Trophoblast cell (in vitro differentiated cells and primary cell): ENCODE measurements at regions not wholly inside any gene's neighbourhood (a gene's known extent, or its start where the extent isn't known, plus 50 kb on each side); places are given as distances from the start of the nearest gene placed in this dataset.

ENCODE experiments used
- DNase-seq, 2 donors: peaks; one replicate each; pipeline ENCODE4 v3.0.0-alpha.2; 2016
- H2AFZ ChIP-seq: 2 replicates; pipeline ENCODE4 v1.6.1; 2013; ENCODE audit warnings: low read length, moderate library complexity, mild to moderate bottlenecking; ENCODE audit not compliant: insufficient read depth, poor library complexity
- H2AK5ac ChIP-seq: 2 replicates; pipeline ENCODE4 v1.6.1; 2013; ENCODE audit warnings: mild to moderate bottlenecking, low read length
- H2BK120ac ChIP-seq: 2 replicates; pipeline ENCODE4 v1.6.1; 2013; ENCODE audit warnings: low read length, mild to moderate bottlenecking, moderate library complexity; ENCODE audit not compliant: insufficient read depth, poor library complexity
- H2BK12ac ChIP-seq: 2 replicates; pipeline ENCODE4 v1.6.1; 2013; ENCODE audit warnings: mild to moderate bottlenecking, low read length, moderate library complexity
- H2BK5ac ChIP-seq: 2 replicates; pipeline ENCODE4 v1.6.1; 2013; ENCODE audit warnings: low read length, low read depth, moderate library complexity, mild to moderate bottlenecking; ENCODE audit not compliant: poor library complexity
- H3K14ac ChIP-seq: 2 replicates; pipeline ENCODE4 v1.6.1; 2013; ENCODE audit warnings: mild to moderate bottlenecking, low read length
- H3K18ac ChIP-seq: 2 replicates; pipeline ENCODE4 v1.6.1; 2013; ENCODE audit warnings: mild to moderate bottlenecking, low read length
- H3K23ac ChIP-seq: 2 replicates; pipeline ENCODE4 v1.6.1; 2013; ENCODE audit warnings: low read length
- H3K27ac ChIP-seq: 2 replicates; pipeline ENCODE4 v1.5.1; 2013; ENCODE audit warnings: low read depth, mild to moderate bottlenecking, inconsistent platforms, low read length, moderate library complexity
- H3K27me3 ChIP-seq: 2 replicates; pipeline ENCODE4 v1.6.1; 2013; ENCODE audit warnings: inconsistent platforms, mild to moderate bottlenecking, low read length, moderate library complexity; ENCODE audit not compliant: insufficient read depth
- H3K36me3 ChIP-seq, 2 experiments: 1 replicate in 1 of 2; 2 replicates in 1 of 2; pipeline ENCODE4 v1.6.1; 2013; ENCODE audit warnings: low read length in 2 of 2, mild to moderate bottlenecking in 2 of 2, moderate library complexity in 1 of 2; ENCODE audit not compliant: insufficient read depth in 2 of 2, control insufficient read depth in 1 of 2
- H3K4ac ChIP-seq: 2 replicates; pipeline ENCODE4 v1.6.1; 2013; ENCODE audit warnings: low read depth, mild to moderate bottlenecking, low read length, moderate library complexity
- H3K4me1 ChIP-seq, 2 experiments: 1 replicate in 1 of 2; 2 replicates in 1 of 2; pipeline ENCODE4 v1.6.1; 2013; ENCODE audit warnings: low read length in 2 of 2, mild to moderate bottlenecking in 2 of 2, moderate library complexity in 1 of 2; ENCODE audit not compliant: insufficient read depth in 2 of 2, control insufficient read depth in 1 of 2
- H3K4me2 ChIP-seq: 2 replicates; pipeline ENCODE4 v1.6.1; 2013; ENCODE audit warnings: inconsistent platforms, mild to moderate bottlenecking, low read length, moderate library complexity
- H3K4me3 ChIP-seq: 2 replicates; pipeline ENCODE4 v1.5.1; 2013; ENCODE audit warnings: mild to moderate bottlenecking, low read depth, low read length, inconsistent platforms
- H3K79me1 ChIP-seq: one replicate; pipeline ENCODE4 v1.6.1; 2013; ENCODE audit warnings: low read length
- H3K79me2 ChIP-seq: 2 replicates; pipeline ENCODE4 v1.6.1; 2013; ENCODE audit warnings: low read length, mild to moderate bottlenecking; ENCODE audit not compliant: control insufficient read depth, insufficient read depth, poor library complexity
- H3K9ac ChIP-seq: 2 replicates; pipeline ENCODE4 v1.6.1; 2013; ENCODE audit warnings: mild to moderate bottlenecking, low read length
- H3K9me3 ChIP-seq: 2 replicates; pipeline ENCODE4 v1.6.1; 2013; ENCODE audit warnings: low read depth, mild to moderate bottlenecking, control low read depth, inconsistent platforms, low read length; ENCODE audit not compliant: insufficient read depth
- H4K12ac ChIP-seq: 2 replicates; pipeline ENCODE4 v1.6.1; 2013; ENCODE audit warnings: low read depth, mild to moderate bottlenecking, low read length, moderate library complexity
- H4K8ac ChIP-seq: 2 replicates; pipeline ENCODE4 v1.6.1; 2013; ENCODE audit warnings: low read depth, mild to moderate bottlenecking, low read length, moderate library complexity
- H4K91ac ChIP-seq: one replicate; pipeline ENCODE4 v1.6.1; 2013; ENCODE audit warnings: low read depth, mild to moderate bottlenecking, low read length, moderate library complexity
- WGBS: extraction: QIAGEN DNeasy Blood & Tissue Kit; methylation state at CpG from one replicate; pipeline ENCODE4 v1.1.7; 2013; ENCODE audit warnings: missing lambda C conversion rate; ENCODE audit not compliant: insufficient read length, insufficient coverage; ENCODE audit errors: extremely low coverage; 5-methylcytosine and 5-hydroxymethylcytosine counted together

DNA sequence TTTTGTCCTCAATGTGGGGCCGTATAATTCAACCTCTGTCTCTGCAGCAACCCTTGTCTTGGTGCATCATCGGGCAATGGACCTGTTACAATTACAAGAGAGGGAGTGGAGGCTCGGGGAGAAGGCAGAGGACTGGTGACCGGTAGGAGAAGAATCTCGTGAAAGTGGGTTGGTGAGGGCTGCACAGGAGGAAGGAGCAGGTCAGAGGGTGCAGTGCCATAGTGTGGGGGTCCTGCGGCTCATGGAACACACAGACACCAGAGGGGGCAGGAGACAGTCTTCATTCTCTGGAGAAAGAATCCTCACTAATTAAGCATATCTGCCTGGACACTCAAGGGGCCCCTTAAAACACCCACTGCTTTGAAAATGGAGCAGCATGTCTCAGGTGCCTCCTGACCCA is 174.7 kb upstream of the B3GAT1 start:
- Histone ChIP-seq H3K27ac (no peak overlapping the region), H3K4me3 (no peak overlapping the region), H3K4ac (no peak overlapping the region), H4K8ac (no peak overlapping the region), H4K12ac (no peak overlapping the region), H3K79me2 (no peaks in the 10 kb centered on the region), H3K4me1 (no peaks in the 10 kb centered on the region), H2AK5ac (no peak overlapping the region), H3K14ac (no peak overlapping the region), H3K9ac (no peak overlapping the region), H2BK5ac (no peak overlapping the region), H3K23ac (no peak overlapping the region), H2AFZ (no peak overlapping the region), H2BK12ac (no peak overlapping the region), H3K4me2 (no peak overlapping the region), H3K36me3 (no peaks in the 10 kb centered on the region), H3K79me1 (no peaks in the 10 kb centered on the region), H2BK120ac (no peak overlapping the region), H3K27me3 (no peaks in the 10 kb centered on the region), H3K9me3 (peaks cover 3% of the 10 kb centered on the region), H4K91ac (no peak overlapping the region), H3K18ac (no peak overlapping the region)
- WGBS: no CpG with 5 or more reads among the region's 6 CpGs
- no peak for DNase-seq

- H3K79me1 ChIP-seq: no peaks in the 10 kb centered on the region
- H3K18ac ChIP-seq: no peak overlapping the region
- H3K36me3 ChIP-seq: no peaks in the 10 kb centered on the region
- WGBS: no CpG with 5 or more reads among the region's 15 CpGs
- no peak overlapping the region for H2BK5ac ChIP-seq
- no peak overlapping the region for H3K14ac ChIP-seq
- H4K91ac ChIP-seq: no peak overlapping the region
- no peak overlapping the region for H3K4me2 ChIP-seq
- H3K9ac ChIP-seq: no peak overlapping the region
- no peak overlapping the region for H3K4me3 ChIP-seq
- H4K8ac ChIP-seq: no peak overlapping the region
- no peak overlapping the region for H2BK120ac ChIP-seq
- no peak overlapping the region for H3K23ac ChIP-seq
- H4K12ac ChIP-seq: no peak overlapping the region
- H3K27ac ChIP-seq: no peak overlapping the region
- H2BK12ac ChIP-seq: no peak overlapping the region
- peaks cover 3% of the 10 kb centered on the region for H3K9me3 ChIP-seq
- no peaks in the 10 kb centered on the region for H3K79me2 ChIP-seq
- DNase-seq: no peak
- H3K4ac ChIP-seq: no peak overlapping the region
- no peak overlapping the region for H2AFZ ChIP-seq
- no peaks in the 10 kb centered on the region for H3K4me1 ChIP-seq
- H2AK5ac ChIP-seq: no peak overlapping the region
- no peaks in the 10 kb centered on the region for H3K27me3 ChIP-seq
These were observed 173.9 kb upstream of the B3GAT1 start for GRCh38 chr11:134585666-134586610.

DNA sequence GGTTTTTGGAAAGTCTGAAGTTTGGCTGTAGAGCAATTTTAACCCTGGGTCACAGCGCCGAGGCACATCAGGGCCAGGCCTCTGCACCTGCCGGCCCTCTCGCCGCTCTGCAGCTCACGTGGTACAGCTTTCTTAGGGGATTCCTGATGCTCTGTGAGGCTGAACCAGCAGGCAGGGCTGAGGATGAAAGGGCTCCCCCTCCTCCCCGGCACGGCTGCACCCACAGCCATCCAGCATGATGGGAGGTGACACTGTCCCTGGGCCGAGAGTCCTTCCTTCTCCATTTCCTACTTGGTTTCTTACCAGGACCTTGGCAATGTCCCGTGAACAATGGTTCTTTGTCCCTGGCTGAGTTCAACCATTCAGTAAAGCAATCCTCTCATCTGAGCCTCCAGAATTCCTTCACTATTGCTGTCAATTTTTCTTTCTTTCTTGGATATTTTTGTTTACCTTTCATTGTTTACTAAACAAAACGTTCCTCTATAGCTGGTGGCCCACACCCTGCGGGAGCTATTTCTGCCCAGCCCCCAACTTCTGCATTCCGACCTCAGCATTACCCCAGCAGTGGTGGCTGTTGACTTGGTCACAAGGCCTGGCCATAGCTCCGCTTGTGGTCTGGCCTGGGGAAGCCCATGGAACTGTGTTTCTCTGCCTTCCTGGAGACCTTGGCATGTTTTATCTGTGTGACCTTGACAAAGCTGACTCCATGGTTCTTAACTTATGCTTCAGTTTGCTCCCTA is 172.8 kb upstream of the B3GAT1 start:
- Histone ChIP-seq H3K27me3 (no peaks in the 10 kb centered on the region), H4K8ac (no peak overlapping the region), H2BK5ac (no peak overlapping the region), H3K9ac (no peak overlapping the region), H4K91ac (no peak overlapping the region), H3K4me3 (no peak overlapping the region), H3K14ac (no peak overlapping the region), H3K23ac (no peak overlapping the region), H2AFZ (no peak overlapping the region), H3K4me2 (no peak overlapping the region), H2BK12ac (no peak overlapping the region), H4K12ac (no peak overlapping the region), H3K4ac (no peak overlapping the region), H3K79me2 (no peaks in the 10 kb centered on the region), H2AK5ac (no peak overlapping the region), H3K27ac (no peak overlapping the region), H3K4me1 (peaks cover 0 to 1% of the 10 kb centered on the region in 2 experiments), H3K36me3 (no peaks in the 10 kb centered on the region), H3K18ac (no peak overlapping the region), H2BK120ac (no peak overlapping the region), H3K79me1 (no peaks in the 10 kb centered on the region), H3K9me3 (peaks cover 3% of the 10 kb centered on the region)
- no CpG with 5 or more reads among the region's 14 CpGs for WGBS
- DNase-seq: no peak

- Histone ChIP-seq H3K79me1 (no peaks in the 10 kb centered on the region), H3K14ac (no peak overlapping the region), H3K27me3 (no peaks in the 10 kb centered on the region), H3K4me3 (no peak overlapping the region), H4K12ac (no peak overlapping the region), H3K23ac (no peak overlapping the region), H3K27ac (no peak overlapping the region), H4K91ac (no peak overlapping the region), H3K36me3 (no peaks in the 10 kb centered on the region), H3K18ac (no peak overlapping the region), H3K4me1 (peaks cover 0 to 2% of the 10 kb centered on the region in 2 experiments), H2BK120ac (no peak overlapping the region), H2AK5ac (no peak overlapping the region), H3K79me2 (no peaks in the 10 kb centered on the region), H2BK5ac (no peak overlapping the region), H4K8ac (no peak overlapping the region), H2BK12ac (no peak overlapping the region), H2AFZ (no peak overlapping the region), H3K9ac (no peak overlapping the region), H3K4ac (no peak overlapping the region), H3K4me2 (no peak overlapping the region), H3K9me3 (peaks cover 3% of the 10 kb centered on the region)
- WGBS: no CpG with 5 or more reads among the region's 15 CpGs
- no peak for DNase-seq
These were observed 172.0 kb upstream of the B3GAT1 start for GRCh38 chr11:134584001-134584561.
